Ishikawa (cell line): ENCODE measurements at regions not wholly inside any gene's neighbourhood (a gene's known extent, or its start where the extent isn't known, plus 50 kb on each side); places are given as distances from the start of the nearest gene placed in this dataset.
A peak's percentile ranks its signal among the peaks of the same experiment; 100 is the strongest.

ENCODE experiments used
- CEBPB ChIP-seq: IDR thresholded peaks from 2 replicates; pipeline ENCODE4 v1.6.1; 2012
- CREB1 ChIP-seq: IDR thresholded peaks from 2 replicates; pipeline ENCODE4 v1.6.1; 2012; ENCODE audit warnings: low read depth
- EGR1 ChIP-seq: IDR thresholded peaks from 2 replicates; pipeline ENCODE4 v1.6.1; 2012
- EP300 ChIP-seq: IDR thresholded peaks from 2 replicates; pipeline ENCODE4 v1.6.1; 2012; ENCODE audit warnings: borderline replicate concordance
- FOXM1 ChIP-seq: IDR thresholded peaks from 2 replicates; pipeline ENCODE4 v1.6.1; 2012; ENCODE audit warnings: low read depth, borderline replicate concordance
- NFIC ChIP-seq: IDR thresholded peaks from 2 replicates; pipeline ENCODE4 v1.6.1; 2012
- RAD21 ChIP-seq: IDR thresholded peaks from 2 replicates; pipeline ENCODE4 v1.6.1; 2012; ENCODE audit warnings: low read depth
- TAF1 ChIP-seq: IDR thresholded peaks from 2 replicates; pipeline ENCODE4 v1.6.1; 2012; ENCODE audit warnings: low read depth, mild to moderate bottlenecking
- TCF12 ChIP-seq: IDR thresholded peaks from 2 replicates; pipeline ENCODE4 v1.6.1; 2012; ENCODE audit warnings: low read depth
- TEAD4 ChIP-seq: IDR thresholded peaks from 2 replicates; pipeline ENCODE4 v1.6.1; 2012
- YY1 ChIP-seq: IDR thresholded peaks from 2 replicates; pipeline ENCODE4 v1.6.1; 2012; ENCODE audit warnings: low read depth
- ZBTB7A ChIP-seq: IDR thresholded peaks from 2 replicates; pipeline ENCODE4 v1.6.1; 2012; ENCODE audit warnings: low read depth
- TF ChIP-seq, protein P1 (sequence below): IDR thresholded peaks from 2 replicates; pipeline ENCODE4 v1.6.1; 2012
- TF ChIP-seq, protein P2 (sequence below): IDR thresholded peaks from 2 replicates; pipeline ENCODE4 v1.6.1; 2012; ENCODE audit warnings: low read depth, mild to moderate bottlenecking
- TF ChIP-seq, protein P3 (sequence below): IDR thresholded peaks from 2 replicates; pipeline ENCODE4 v1.6.1; 2012

- no peak for TF ChIP-seq NFIC
- TF ChIP-seq, protein P1, sequence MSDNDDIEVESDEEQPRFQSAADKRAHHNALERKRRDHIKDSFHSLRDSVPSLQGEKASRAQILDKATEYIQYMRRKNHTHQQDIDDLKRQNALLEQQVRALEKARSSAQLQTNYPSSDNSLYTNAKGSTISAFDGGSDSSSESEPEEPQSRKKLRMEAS, result no peak
- no peak for TF ChIP-seq YY1
- no peak for TF ChIP-seq TCF12
Measured at GRCh38 chr2:225893151-225893550, 493.6 kb downstream of the NYAP2 start.

DNA sequence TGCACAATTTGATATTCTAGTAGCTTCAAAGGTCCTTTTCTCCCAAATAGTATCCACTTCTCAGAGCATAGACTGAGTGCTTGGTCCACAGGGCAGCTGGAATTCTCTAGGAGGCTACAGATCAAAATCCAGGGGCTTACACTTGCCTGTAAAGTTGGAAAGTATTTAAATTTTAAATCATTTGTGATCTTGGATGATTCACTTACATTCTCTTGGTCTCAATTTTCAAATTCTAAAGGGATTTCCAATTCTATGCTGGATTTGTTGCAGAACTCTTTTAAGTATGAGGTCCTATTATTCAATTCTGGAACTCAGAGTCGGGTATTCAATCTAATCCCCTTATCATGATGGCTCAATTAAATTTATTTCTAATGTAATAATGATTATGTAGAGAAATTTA is 492.3 kb downstream of the NYAP2 start:
- TF ChIP-seq CREB1, result no peak
- no peak for TF ChIP-seq CEBPB
- TF ChIP-seq, protein P1, result no peak
- TF ChIP-seq EP300, result no peak
- TF ChIP-seq YY1, result no peak
- no peak for TF ChIP-seq RAD21
- TF ChIP-seq, protein P2, sequence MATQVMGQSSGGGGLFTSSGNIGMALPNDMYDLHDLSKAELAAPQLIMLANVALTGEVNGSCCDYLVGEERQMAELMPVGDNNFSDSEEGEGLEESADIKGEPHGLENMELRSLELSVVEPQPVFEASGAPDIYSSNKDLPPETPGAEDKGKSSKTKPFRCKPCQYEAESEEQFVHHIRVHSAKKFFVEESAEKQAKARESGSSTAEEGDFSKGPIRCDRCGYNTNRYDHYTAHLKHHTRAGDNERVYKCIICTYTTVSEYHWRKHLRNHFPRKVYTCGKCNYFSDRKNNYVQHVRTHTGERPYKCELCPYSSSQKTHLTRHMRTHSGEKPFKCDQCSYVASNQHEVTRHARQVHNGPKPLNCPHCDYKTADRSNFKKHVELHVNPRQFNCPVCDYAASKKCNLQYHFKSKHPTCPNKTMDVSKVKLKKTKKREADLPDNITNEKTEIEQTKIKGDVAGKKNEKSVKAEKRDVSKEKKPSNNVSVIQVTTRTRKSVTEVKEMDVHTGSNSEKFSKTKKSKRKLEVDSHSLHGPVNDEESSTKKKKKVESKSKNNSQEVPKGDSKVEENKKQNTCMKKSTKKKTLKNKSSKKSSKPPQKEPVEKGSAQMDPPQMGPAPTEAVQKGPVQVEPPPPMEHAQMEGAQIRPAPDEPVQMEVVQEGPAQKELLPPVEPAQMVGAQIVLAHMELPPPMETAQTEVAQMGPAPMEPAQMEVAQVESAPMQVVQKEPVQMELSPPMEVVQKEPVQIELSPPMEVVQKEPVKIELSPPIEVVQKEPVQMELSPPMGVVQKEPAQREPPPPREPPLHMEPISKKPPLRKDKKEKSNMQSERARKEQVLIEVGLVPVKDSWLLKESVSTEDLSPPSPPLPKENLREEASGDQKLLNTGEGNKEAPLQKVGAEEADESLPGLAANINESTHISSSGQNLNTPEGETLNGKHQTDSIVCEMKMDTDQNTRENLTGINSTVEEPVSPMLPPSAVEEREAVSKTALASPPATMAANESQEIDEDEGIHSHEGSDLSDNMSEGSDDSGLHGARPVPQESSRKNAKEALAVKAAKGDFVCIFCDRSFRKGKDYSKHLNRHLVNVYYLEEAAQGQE, result no peak
- TF ChIP-seq TAF1, result no peak
- TF ChIP-seq EGR1, result no peak
- no peak for TF ChIP-seq TEAD4
- no peak for TF ChIP-seq FOXM1
- no peak for TF ChIP-seq ZBTB7A
- no peak for TF ChIP-seq TCF12
- TF ChIP-seq NFIC, result no peak
- TF ChIP-seq, protein P3, sequence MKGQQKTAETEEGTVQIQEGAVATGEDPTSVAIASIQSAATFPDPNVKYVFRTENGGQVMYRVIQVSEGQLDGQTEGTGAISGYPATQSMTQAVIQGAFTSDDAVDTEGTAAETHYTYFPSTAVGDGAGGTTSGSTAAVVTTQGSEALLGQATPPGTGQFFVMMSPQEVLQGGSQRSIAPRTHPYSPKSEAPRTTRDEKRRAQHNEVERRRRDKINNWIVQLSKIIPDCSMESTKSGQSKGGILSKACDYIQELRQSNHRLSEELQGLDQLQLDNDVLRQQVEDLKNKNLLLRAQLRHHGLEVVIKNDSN, result no peak

GRCh38 chr2:225891013-225891412 is 491.5 kb downstream of the NYAP2 start:
- TF ChIP-seq FOXM1 (no peak), CEBPB (no peak), CREB1 (no peak), YY1 (no peak), NFIC (no peak), EGR1 (no peak), ZBTB7A (no peak), TEAD4 (no peak), EP300 (no peak), TAF1 (no peak), RAD21 (no peak), TCF12 (no peak)
- TF ChIP-seq, protein P3, result no peak
- TF ChIP-seq, protein P1, result no peak
- TF ChIP-seq, protein P2, result no peak

DNA sequence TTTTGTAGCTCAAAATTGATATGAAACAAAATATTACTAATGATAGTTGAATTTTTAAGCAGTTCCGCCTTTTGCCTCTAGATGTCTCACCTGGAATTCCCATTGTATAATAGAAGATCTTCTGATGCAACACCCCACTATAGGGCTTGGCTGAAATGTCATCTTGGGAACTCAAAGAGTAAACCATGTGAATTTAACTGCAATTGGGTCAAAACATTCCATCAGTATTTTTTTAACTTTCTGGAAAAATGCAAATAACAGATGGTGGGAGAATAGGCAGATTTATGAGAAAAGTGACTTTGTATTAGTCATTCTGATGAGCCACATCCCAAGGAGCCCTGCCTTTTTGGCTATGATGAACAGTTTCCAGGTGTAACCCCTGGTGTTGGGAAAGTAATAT is 489.9 kb downstream of the NYAP2 start:
- TF ChIP-seq, protein P1, result no peak
- TF ChIP-seq CEBPB (peak; percentile 85), EGR1 (no peak), CREB1 (no peak), EP300 (no peak), ZBTB7A (no peak), TCF12 (no peak), YY1 (no peak), NFIC (no peak), TAF1 (no peak), FOXM1 (no peak), TEAD4 (0 out of 2 replicates have a peak, but pooled peaks have one; percentile 37), RAD21 (peak; percentile 82)
- TF ChIP-seq, protein P3, result no peak
- TF ChIP-seq, protein P2, result no peak
